Liver (tissue), 8 donors: ENCODE measurements at regions not wholly inside any gene's neighbourhood (a gene's known extent, or its start where the extent isn't known, plus 50 kb on each side); places are given as distances from the start of the nearest gene placed in this dataset.
"Not testable (repeated sequence)": the region's sequence is repeated elsewhere in the genome, so short reads cannot be mapped to it uniquely, and the experiment has no call there.

Experiments used
- DNase-seq: peaks from one replicate; pipeline ENCODE4 v3.0.0-alpha.2; 2017; ENCODE audit warnings: low spot score
- H3K27ac ChIP-seq, 2 donors: one replicate each; pipeline ENCODE4 v1.7.0; 2013; ENCODE audit warnings: inconsistent platforms in 2 of 2, low read length in 2 of 2, control low read depth in 1 of 2, low read depth in 1 of 2, mild to moderate bottlenecking in 1 of 2
- H3K27me3 ChIP-seq, 4 donors: one replicate each; pipeline versions ENCODE4 v1.6.1 to v1.7.0; 2013; ENCODE audit warnings: low read length in 3 of 4, inconsistent platforms in 1 of 4, mild to moderate bottlenecking in 1 of 4, moderate library complexity in 1 of 4; ENCODE audit not compliant: control insufficient read depth in 4 of 4, insufficient read depth in 4 of 4
- H3K36me3 ChIP-seq, 4 donors: one replicate each; pipeline versions ENCODE4 v1.6.1 to v1.7.0; 2013; ENCODE audit warnings: low read length in 3 of 4, mild to moderate bottlenecking in 3 of 4, low read depth in 1 of 4, moderate library complexity in 1 of 4; ENCODE audit not compliant: control insufficient read depth in 4 of 4, insufficient read depth in 3 of 4
- H3K4me1 ChIP-seq, 4 donors: one replicate each; pipeline versions ENCODE4 v1.6.1 to v1.7.0; 2013; ENCODE audit warnings: low read length in 3 of 4, mild to moderate bottlenecking in 3 of 4, moderate library complexity in 1 of 4; ENCODE audit not compliant: control insufficient read depth in 4 of 4, insufficient read depth in 4 of 4
- H3K4me3 ChIP-seq, 3 donors: one replicate each; pipeline versions ENCODE4 v1.6.1 to v1.7.0; 2013; ENCODE audit warnings: low read length in 3 of 3, control low read depth in 1 of 3, low read depth in 1 of 3, mild to moderate bottlenecking in 1 of 3
- H3K9ac ChIP-seq, 2 donors: one replicate each; pipeline ENCODE4 v1.7.0; 2013; ENCODE audit warnings: low read length in 2 of 2, mild to moderate bottlenecking in 2 of 2, moderate library complexity in 2 of 2, control low read depth in 1 of 2, low read depth in 1 of 2
- H3K9me3 ChIP-seq, 4 donors: one replicate each; pipeline versions ENCODE4 v1.6.1 to v1.7.0; 2013; ENCODE audit warnings: low read length in 3 of 4; ENCODE audit not compliant: control insufficient read depth in 4 of 4
- ATF3 ChIP-seq: IDR thresholded peaks from 2 replicates; pipeline ENCODE4 v1.6.1; 2016; ENCODE audit warnings: antibody characterized with exemption
- CTCF ChIP-seq: fragments of 150-350 bp; IDR thresholded peaks from 2 replicates; pipeline ENCODE4 v1.5.1; 2017; ENCODE audit warnings: improper control_type of control experiment, low read depth, low read length; ENCODE audit not compliant: missing input control
- EGR1 ChIP-seq, 2 donors: IDR thresholded peaks; 2 replicates each; pipeline ENCODE4 v1.6.1; 2016 to 2018; ENCODE audit warnings: antibody characterized with exemption in 2 of 2, low read depth in 2 of 2
- FOXA1 ChIP-seq: IDR thresholded peaks from 2 replicates; pipeline ENCODE4 v1.6.1; 2016; ENCODE audit warnings: antibody characterized with exemption
- FOXA2 ChIP-seq: IDR thresholded peaks from 2 replicates; pipeline ENCODE4 v1.6.1; 2016; ENCODE audit warnings: antibody characterized with exemption
- GABPA ChIP-seq, 2 donors: IDR thresholded peaks in 1 of 2; conservative IDR thresholded peaks in 1 of 2; 2 replicates each; pipeline ENCODE4 v1.6.1; 2016; ENCODE audit warnings: antibody characterized with exemption in 2 of 2, mild to moderate bottlenecking in 1 of 2, moderate library complexity in 1 of 2
- HNF4A ChIP-seq, 2 donors: conservative IDR thresholded peaks; 2 replicates each; pipeline ENCODE4 v1.6.1; 2016; ENCODE audit warnings: antibody characterized with exemption in 2 of 2, mild to moderate bottlenecking in 2 of 2
- HNF4G ChIP-seq: IDR thresholded peaks from 2 replicates; pipeline ENCODE4 v1.6.1; 2016; ENCODE audit warnings: antibody characterized with exemption
- JUND ChIP-seq, 2 donors: IDR thresholded peaks; 2 replicates each; pipeline ENCODE4 v1.6.1; 2016; ENCODE audit warnings: antibody characterized with exemption in 2 of 2
- NR2F2 ChIP-seq: IDR thresholded peaks from 2 replicates; pipeline ENCODE4 v1.6.1; 2016; ENCODE audit warnings: antibody characterized with exemption
- RAD21 ChIP-seq, 2 donors: IDR thresholded peaks; 2 replicates each; pipeline ENCODE4 v1.6.1; 2016; ENCODE audit warnings: antibody characterized with exemption in 2 of 2, mild to moderate bottlenecking in 2 of 2
- REST ChIP-seq: IDR thresholded peaks from 2 replicates; pipeline ENCODE4 v1.6.1; 2016; ENCODE audit warnings: antibody characterized with exemption, mild to moderate bottlenecking
- RXRA ChIP-seq, 2 donors: IDR thresholded peaks; 2 replicates each; pipeline ENCODE4 v1.6.1; 2017 to 2018; ENCODE audit warnings: antibody characterized with exemption in 2 of 2, mild to moderate bottlenecking in 1 of 2
- SP1 ChIP-seq: IDR thresholded peaks from 2 replicates; pipeline ENCODE4 v1.6.1; 2018; ENCODE audit warnings: antibody characterized with exemption, mild to moderate bottlenecking
- TAF1 ChIP-seq: conservative IDR thresholded peaks from 2 replicates; pipeline ENCODE4 v1.6.1; 2016; ENCODE audit warnings: antibody characterized with exemption, mild to moderate bottlenecking
- YY1 ChIP-seq: IDR thresholded peaks from 2 replicates; pipeline ENCODE4 v1.6.1; 2016; ENCODE audit warnings: antibody characterized with exemption, mild to moderate bottlenecking
- ZBTB33 ChIP-seq: IDR thresholded peaks from 2 replicates; pipeline ENCODE4 v1.6.1; 2016; ENCODE audit warnings: antibody characterized with exemption
- WGBS: extraction: QIAGEN DNeasy Blood & Tissue Kit; methylation state at CpG from one replicate; pipeline ENCODE4 v1.1.7; 2013; 5-methylcytosine and 5-hydroxymethylcytosine counted together
- donor health status: healthy.
- donor health status: healthy.
- donor health status: healthy.
- donor health status: healthy.
- donor health status: healthy.

- H3K9me3 ChIP-seq: no peaks in the 10 kb centered on the region
- H3K27me3 ChIP-seq: no peaks in the 10 kb centered on the region
- H3K27ac ChIP-seq: no peak overlapping the region
- no peaks in the 10 kb centered on the region for H3K4me1 ChIP-seq
- 64% methylated on average over 2 of the region's 2 CpGs for WGBS
- TF ChIP-seq RXRA (IDR thresholded peaks at IDR 0.05) (no peak), EGR1 (IDR thresholded peaks at IDR 0.05; ENCODE audit: low read depth in 2 of 2) (no peak), FOXA1 (no peak), CTCF (no peak), HNF4A (conservative IDR thresholded peaks at IDR 0.05) (no peak), JUND (IDR thresholded peaks at IDR 0.05) (no peak), TAF1 (no peak), FOXA2 (no peak), REST (no peak), NR2F2 (no peak), YY1 (no peak), GABPA (IDR thresholded peaks at IDR 0.05 in 1 of 2, conservative IDR thresholded peaks at IDR 0.05 in 1 of 2) (no peak), RAD21 (IDR thresholded peaks at IDR 0.05) (no peak), SP1 (no peak), ATF3 (no peak)
- DNase-seq: no peak
- H3K9ac ChIP-seq: no peak overlapping the region
- no peak overlapping the region for H3K4me3 ChIP-seq
- H3K36me3 ChIP-seq: no peaks in the 10 kb centered on the region
Measured at GRCh38 chr2:107137706-107138105, 251.7 kb upstream of the ST6GAL2 start.

GRCh38 chr2:107146181-107146580 lies 260.2 kb upstream of the ST6GAL2 start:
- TF ChIP-seq YY1 (no peak), HNF4G (no peak), ZBTB33 (no peak), FOXA1 (no peak), RXRA (IDR thresholded peaks at IDR 0.05) (no peak), JUND (IDR thresholded peaks at IDR 0.05) (no peak), NR2F2 (no peak), RAD21 (IDR thresholded peaks at IDR 0.05) (no peak), REST (no peak), HNF4A (conservative IDR thresholded peaks at IDR 0.05) (no peak), FOXA2 (no peak)
- H3K36me3 ChIP-seq: no peaks in the 10 kb centered on the region
- H3K27me3 ChIP-seq: no peaks in the 10 kb centered on the region
- no peak for DNase-seq
- no peak overlapping the region for H3K4me3 ChIP-seq
- H3K27ac ChIP-seq: no peak overlapping the region
- no peak overlapping the region for H3K9ac ChIP-seq
- peaks cover 0 to 2% (median under 1%) of the 10 kb centered on the region in 4 donors for H3K9me3 ChIP-seq
- WGBS: 82% methylated on average over 2 of the region's 2 CpGs
- no peaks in the 10 kb centered on the region for H3K4me1 ChIP-seq

GRCh38 chr2:107146645-107147044 lies 260.7 kb upstream of the ST6GAL2 start:
- not testable (repeated sequence) for H3K9me3 ChIP-seq, H3K4me1 ChIP-seq, H3K9ac ChIP-seq, DNase-seq, H3K36me3 ChIP-seq, H3K4me3 ChIP-seq, H3K27ac ChIP-seq, H3K27me3 ChIP-seq
- 77% methylated on average over 5 of the region's 5 CpGs for WGBS
